Panc1 (cell line): ENCODE measurements at regions not wholly inside any gene's neighbourhood (a gene's known extent, or its start where the extent isn't known, plus 50 kb on each side); places are given as distances from the start of the nearest gene placed in this dataset.
"Not testable (repeated sequence)": the region's sequence is repeated elsewhere in the genome, so short reads cannot be mapped to it uniquely, and the experiment has no call there.

ENCODE experiments used
- ATAC-seq: fragments of 200-7000 bp; cut with Tn5 transposase; 2 replicates; pipeline ENCODE4 v1.9.1; 2020; ENCODE audit warnings: mild to moderate bottlenecking, moderate library complexity
- BruUV-seq: library from RNA; stranded (reverse); fragments of 400-500 nt; replicated peaks from 2 replicates; lab custom pipeline; 2021; lab: Mats Ljungman, UMichigan
- CTCF ChIA-PET: fragments of 300-600 bp; sonication (Branson Sonifier 250); formaldehyde crosslinking; loops from one replicate; lab custom pipeline; 2022; ENCODE audit warnings: antibody characterized with exemption; lab: Charles Lee
- POLR2A ChIA-PET: fragments of 300-600 bp; sonication (Branson Sonifier 250); formaldehyde crosslinking; loops from one replicate; lab custom pipeline; 2022; ENCODE audit warnings: antibody characterized with exemption; lab: Charles Lee
- DNase-seq: peaks from one replicate; pipeline ENCODE4 v3.0.0-alpha.2; 2010; ENCODE audit warnings: low read depth, low spot score
- H3K27ac ChIP-seq: 2 replicates; pipeline ENCODE4 v1.5.1; 2011; ENCODE audit warnings: mild to moderate bottlenecking, low read length, inconsistent platforms
- H3K27me3 ChIP-seq: fragments of 200-500 bp; sonication (Bioruptor generic); 2 replicates; pipeline ENCODE4 v1.6.0; 2014; ENCODE audit warnings: low read length, inconsistent platforms; ENCODE audit not compliant: control insufficient read depth, insufficient read depth
- H3K36me3 ChIP-seq: fragments of 200-500 bp; sonication (Bioruptor generic); 2 replicates; pipeline ENCODE4 v1.5.1; 2014; ENCODE audit warnings: inconsistent platforms, mild to moderate bottlenecking, low read length, moderate library complexity; ENCODE audit not compliant: control insufficient read depth, insufficient read depth
- H3K4me1 ChIP-seq: 2 replicates; pipeline ENCODE4 v1.5.1; 2011; ENCODE audit warnings: inconsistent platforms, mild to moderate bottlenecking, low read length, moderate library complexity; ENCODE audit not compliant: control insufficient read depth, insufficient read depth
- H3K4me3 ChIP-seq, 2 experiments: 2 replicates each; pipeline ENCODE4 v1.5.1; 2011 to 2012; ENCODE audit warnings: low read depth in 2 of 2, low read length in 2 of 2, mild to moderate bottlenecking in 2 of 2, inconsistent platforms in 1 of 2, moderate library complexity in 1 of 2
- H3K9me3 ChIP-seq: fragments of 200-500 bp; sonication (Bioruptor generic); 2 replicates; pipeline ENCODE4 v1.5.1; 2014; ENCODE audit warnings: low read depth, mild to moderate bottlenecking, inconsistent platforms, low read length, moderate library complexity; ENCODE audit not compliant: control insufficient read depth, insufficient read depth
- POLR2AphosphoS5 ChIP-seq: IDR thresholded peaks from 2 replicates; pipeline ENCODE4 v1.6.1; 2012; ENCODE audit warnings: mild to moderate bottlenecking, low read depth, low read length, moderate library complexity
- SIN3A ChIP-seq: IDR thresholded peaks from 2 replicates; pipeline ENCODE4 v1.6.1; 2012; ENCODE audit warnings: low read depth, mild to moderate bottlenecking, low read length, moderate library complexity, borderline replicate concordance; ENCODE audit not compliant: insufficient read depth
- TCF7L2 ChIP-seq: IDR thresholded peaks from 2 replicates; pipeline ENCODE4 v1.6.1; 2011; ENCODE audit warnings: mild to moderate bottlenecking, low read depth, low read length, inconsistent platforms
- in situ Hi-C: cut with HindIII; loops from 2 replicates; pipeline ENCODE4 v1.10.0; 2016; ENCODE audit warnings: low sequenced_read_pairs, low pct_unique_long_range_greater_than_20kb
- intact Hi-C: fragments of 100-400 bp; cut with micrococcal nuclease; formaldehyde crosslinking; loops from one replicate; pipeline ENCODE4 v1.10.0; 2022; ENCODE audit not compliant: unreplicated experiment
- TF ChIP-seq, protein P1 (sequence below): fragments of 450-650 bp; IDR thresholded peaks from 2 replicates; pipeline ENCODE4 v1.5.1; 2017; ENCODE audit warnings: mild to moderate bottlenecking
- TF ChIP-seq, protein P2 (sequence below), 2 experiments: IDR thresholded peaks; 2 replicates each; pipeline ENCODE4 v1.6.1; 2011 to 2012; ENCODE audit warnings: low read depth in 2 of 2, control low read depth in 1 of 2, low read length in 1 of 2, mild to moderate bottlenecking in 1 of 2, moderate library complexity in 1 of 2; ENCODE audit not compliant: insufficient read depth in 1 of 2

- H3K27me3 ChIP-seq: no peaks in the 10 kb centered on the region
- TF ChIP-seq SIN3A: no peak
- no peak for TF ChIP-seq POLR2AphosphoS5
- TF ChIP-seq, protein P1, sequence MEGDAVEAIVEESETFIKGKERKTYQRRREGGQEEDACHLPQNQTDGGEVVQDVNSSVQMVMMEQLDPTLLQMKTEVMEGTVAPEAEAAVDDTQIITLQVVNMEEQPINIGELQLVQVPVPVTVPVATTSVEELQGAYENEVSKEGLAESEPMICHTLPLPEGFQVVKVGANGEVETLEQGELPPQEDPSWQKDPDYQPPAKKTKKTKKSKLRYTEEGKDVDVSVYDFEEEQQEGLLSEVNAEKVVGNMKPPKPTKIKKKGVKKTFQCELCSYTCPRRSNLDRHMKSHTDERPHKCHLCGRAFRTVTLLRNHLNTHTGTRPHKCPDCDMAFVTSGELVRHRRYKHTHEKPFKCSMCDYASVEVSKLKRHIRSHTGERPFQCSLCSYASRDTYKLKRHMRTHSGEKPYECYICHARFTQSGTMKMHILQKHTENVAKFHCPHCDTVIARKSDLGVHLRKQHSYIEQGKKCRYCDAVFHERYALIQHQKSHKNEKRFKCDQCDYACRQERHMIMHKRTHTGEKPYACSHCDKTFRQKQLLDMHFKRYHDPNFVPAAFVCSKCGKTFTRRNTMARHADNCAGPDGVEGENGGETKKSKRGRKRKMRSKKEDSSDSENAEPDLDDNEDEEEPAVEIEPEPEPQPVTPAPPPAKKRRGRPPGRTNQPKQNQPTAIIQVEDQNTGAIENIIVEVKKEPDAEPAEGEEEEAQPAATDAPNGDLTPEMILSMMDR: no peak
- TF ChIP-seq, protein P2, sequence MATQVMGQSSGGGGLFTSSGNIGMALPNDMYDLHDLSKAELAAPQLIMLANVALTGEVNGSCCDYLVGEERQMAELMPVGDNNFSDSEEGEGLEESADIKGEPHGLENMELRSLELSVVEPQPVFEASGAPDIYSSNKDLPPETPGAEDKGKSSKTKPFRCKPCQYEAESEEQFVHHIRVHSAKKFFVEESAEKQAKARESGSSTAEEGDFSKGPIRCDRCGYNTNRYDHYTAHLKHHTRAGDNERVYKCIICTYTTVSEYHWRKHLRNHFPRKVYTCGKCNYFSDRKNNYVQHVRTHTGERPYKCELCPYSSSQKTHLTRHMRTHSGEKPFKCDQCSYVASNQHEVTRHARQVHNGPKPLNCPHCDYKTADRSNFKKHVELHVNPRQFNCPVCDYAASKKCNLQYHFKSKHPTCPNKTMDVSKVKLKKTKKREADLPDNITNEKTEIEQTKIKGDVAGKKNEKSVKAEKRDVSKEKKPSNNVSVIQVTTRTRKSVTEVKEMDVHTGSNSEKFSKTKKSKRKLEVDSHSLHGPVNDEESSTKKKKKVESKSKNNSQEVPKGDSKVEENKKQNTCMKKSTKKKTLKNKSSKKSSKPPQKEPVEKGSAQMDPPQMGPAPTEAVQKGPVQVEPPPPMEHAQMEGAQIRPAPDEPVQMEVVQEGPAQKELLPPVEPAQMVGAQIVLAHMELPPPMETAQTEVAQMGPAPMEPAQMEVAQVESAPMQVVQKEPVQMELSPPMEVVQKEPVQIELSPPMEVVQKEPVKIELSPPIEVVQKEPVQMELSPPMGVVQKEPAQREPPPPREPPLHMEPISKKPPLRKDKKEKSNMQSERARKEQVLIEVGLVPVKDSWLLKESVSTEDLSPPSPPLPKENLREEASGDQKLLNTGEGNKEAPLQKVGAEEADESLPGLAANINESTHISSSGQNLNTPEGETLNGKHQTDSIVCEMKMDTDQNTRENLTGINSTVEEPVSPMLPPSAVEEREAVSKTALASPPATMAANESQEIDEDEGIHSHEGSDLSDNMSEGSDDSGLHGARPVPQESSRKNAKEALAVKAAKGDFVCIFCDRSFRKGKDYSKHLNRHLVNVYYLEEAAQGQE (IDR thresholded peaks at IDR 0.05; ENCODE audit: insufficient read depth in 1 of 2, low read depth in 2 of 2, low read length in 1 of 2): no peak
- TF ChIP-seq TCF7L2: no peak
- H3K4me1 ChIP-seq: no peaks in the 10 kb centered on the region
- BruUV-seq: no TSS peak
- no peaks in the 10 kb centered on the region for H3K9me3 ChIP-seq
- CTCF ChIA-PET: no interaction called here
- DNase-seq: no peak
- no peaks in the 10 kb centered on the region for H3K36me3 ChIP-seq
- ATAC-seq: no peak
- H3K27ac ChIP-seq: no peak overlapping the region
- no peak overlapping the region for H3K4me3 ChIP-seq
- intact Hi-C loops (no loop called here), in situ Hi-C loops (no loop called here)
- POLR2A ChIA-PET: no interaction called here
Observed at GRCh38 chr2:10196948-10197696, 74.6 kb downstream of the RRM2 start.

DNA sequence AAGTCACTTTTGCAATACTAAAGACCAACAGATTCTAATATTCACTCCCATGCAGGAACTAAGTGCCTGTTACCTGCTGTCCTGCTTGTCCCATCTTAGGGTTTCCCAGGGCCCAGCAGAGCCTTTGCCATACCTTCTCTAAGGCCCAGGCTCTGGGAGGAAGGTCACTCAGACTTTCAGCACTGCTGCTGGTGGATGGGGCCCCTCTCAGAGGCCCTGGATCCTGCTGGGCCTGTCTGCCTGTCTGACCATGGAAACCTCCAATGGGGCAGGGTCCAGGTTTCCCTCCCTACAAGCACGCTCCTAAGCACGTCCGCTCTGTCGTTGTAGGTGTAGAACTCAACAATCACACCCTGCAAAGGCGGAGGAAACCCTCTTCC is 75.1 kb downstream of the RRM2 start:
- no peak overlapping the region for H3K27ac ChIP-seq
- no peaks in the 10 kb centered on the region for H3K9me3 ChIP-seq
- CTCF ChIA-PET: no interaction called here
- H3K4me1 ChIP-seq: no peaks in the 10 kb centered on the region
- intact Hi-C loops (no loop called here), in situ Hi-C loops (no loop called here)
- POLR2A ChIA-PET: no interaction called here
- BruUV-seq: no TSS peak
- no peak overlapping the region for H3K4me3 ChIP-seq
- TF ChIP-seq POLR2AphosphoS5 (no peak), TCF7L2 (no peak), SIN3A (no peak)
- TF ChIP-seq, protein P1: no peak
- TF ChIP-seq, protein P2 (IDR thresholded peaks at IDR 0.05; ENCODE audit: insufficient read depth in 1 of 2, low read depth in 2 of 2, low read length in 1 of 2): no peak
- H3K36me3 ChIP-seq: no peaks in the 10 kb centered on the region
- no peak for DNase-seq
- H3K27me3 ChIP-seq: no peaks in the 10 kb centered on the region
- ATAC-seq: no peak

GRCh38 chr2:10198482-10198881 is 75.9 kb downstream of the RRM2 start:
- BruUV-seq, CTCF ChIA-PET, ATAC-seq, H3K9me3 ChIP-seq, intact Hi-C loops, H3K36me3 ChIP-seq, H3K4me3 ChIP-seq, H3K4me1 ChIP-seq, H3K27me3 ChIP-seq, DNase-seq, H3K27ac ChIP-seq, in situ Hi-C loops: not testable (repeated sequence)
- POLR2A ChIA-PET: interaction anchor here (0.5 kb wide), 1 partner anchor 23 kb away, joined by 3 read pairs; no protein-coding TSS in a partner anchor
